ENCODE measurements at regions not wholly inside any gene's neighbourhood (a gene's known extent, or its start where the extent isn't known, plus 50 kb on each side); places are given as distances from the start of the nearest gene placed in this dataset.
"Not testable (repeated sequence)": the region's sequence is repeated elsewhere in the genome, so short reads cannot be mapped to it uniquely, and the experiment has no call there.

DNA sequence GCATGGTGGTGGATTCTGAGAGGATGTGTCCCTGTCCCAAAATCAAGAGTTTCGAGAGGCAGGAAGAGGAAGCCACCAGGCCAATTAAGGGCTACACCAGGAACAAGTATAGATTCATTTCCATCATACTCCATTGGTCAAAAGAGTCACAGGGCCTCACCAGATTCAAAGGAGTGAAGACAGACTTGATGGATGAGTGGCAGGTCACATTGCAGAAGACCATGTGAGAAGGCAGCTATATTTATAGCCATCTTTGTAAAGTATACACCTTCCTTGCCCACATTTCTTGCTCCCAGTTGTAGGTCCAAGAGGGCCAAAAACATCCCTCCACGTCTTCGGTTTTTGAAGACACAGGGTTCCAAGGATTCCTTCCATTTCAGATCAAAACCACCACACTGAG, 406.0 kb downstream of the BCOR start:
- ChIA-PET CTCF (no interaction called here), POLR2A (no interaction called here)
- no peak for DNase-seq (ENCODE audit: low read depth, low spot score)
- TF ChIP-seq, protein P1, sequence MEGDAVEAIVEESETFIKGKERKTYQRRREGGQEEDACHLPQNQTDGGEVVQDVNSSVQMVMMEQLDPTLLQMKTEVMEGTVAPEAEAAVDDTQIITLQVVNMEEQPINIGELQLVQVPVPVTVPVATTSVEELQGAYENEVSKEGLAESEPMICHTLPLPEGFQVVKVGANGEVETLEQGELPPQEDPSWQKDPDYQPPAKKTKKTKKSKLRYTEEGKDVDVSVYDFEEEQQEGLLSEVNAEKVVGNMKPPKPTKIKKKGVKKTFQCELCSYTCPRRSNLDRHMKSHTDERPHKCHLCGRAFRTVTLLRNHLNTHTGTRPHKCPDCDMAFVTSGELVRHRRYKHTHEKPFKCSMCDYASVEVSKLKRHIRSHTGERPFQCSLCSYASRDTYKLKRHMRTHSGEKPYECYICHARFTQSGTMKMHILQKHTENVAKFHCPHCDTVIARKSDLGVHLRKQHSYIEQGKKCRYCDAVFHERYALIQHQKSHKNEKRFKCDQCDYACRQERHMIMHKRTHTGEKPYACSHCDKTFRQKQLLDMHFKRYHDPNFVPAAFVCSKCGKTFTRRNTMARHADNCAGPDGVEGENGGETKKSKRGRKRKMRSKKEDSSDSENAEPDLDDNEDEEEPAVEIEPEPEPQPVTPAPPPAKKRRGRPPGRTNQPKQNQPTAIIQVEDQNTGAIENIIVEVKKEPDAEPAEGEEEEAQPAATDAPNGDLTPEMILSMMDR (IDR thresholded peaks at IDR 0.05; ENCODE audit: insufficient read depth, low read length, missing control alignments) = no peak
- no peak overlapping the region for H3K4me3 ChIP-seq (ENCODE audit: low read depth, low read length)

DNA sequence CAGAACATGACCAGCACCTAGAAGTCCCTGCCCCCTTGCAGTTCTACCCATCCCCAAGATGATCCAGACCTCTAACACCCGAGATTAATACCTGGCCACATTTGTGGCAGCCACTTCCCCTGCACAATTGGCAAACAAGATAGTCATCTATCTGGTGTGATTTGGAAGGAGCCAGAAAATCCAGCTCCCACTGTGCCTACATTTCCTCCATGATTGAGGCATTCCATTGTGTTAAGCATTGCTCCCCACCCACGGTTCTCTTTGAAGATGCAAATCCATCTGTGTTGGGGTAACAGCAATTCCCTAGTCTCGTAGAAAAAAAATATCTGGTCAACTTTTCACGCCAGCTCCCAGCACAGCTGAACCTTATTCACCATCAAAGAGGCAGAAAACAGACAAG, 405.0 kb downstream of the BCOR start:
- DNase-seq (ENCODE audit: low read depth, low spot score) = no peak
- no peak overlapping the region for H3K4me3 ChIP-seq (ENCODE audit: low read depth, low read length)
- CTCF ChIA-PET = no interaction called here
- POLR2A ChIA-PET = no interaction called here
- TF ChIP-seq, protein P1 (IDR thresholded peaks at IDR 0.05; ENCODE audit: insufficient read depth, low read length, missing control alignments) = no peak

DNA sequence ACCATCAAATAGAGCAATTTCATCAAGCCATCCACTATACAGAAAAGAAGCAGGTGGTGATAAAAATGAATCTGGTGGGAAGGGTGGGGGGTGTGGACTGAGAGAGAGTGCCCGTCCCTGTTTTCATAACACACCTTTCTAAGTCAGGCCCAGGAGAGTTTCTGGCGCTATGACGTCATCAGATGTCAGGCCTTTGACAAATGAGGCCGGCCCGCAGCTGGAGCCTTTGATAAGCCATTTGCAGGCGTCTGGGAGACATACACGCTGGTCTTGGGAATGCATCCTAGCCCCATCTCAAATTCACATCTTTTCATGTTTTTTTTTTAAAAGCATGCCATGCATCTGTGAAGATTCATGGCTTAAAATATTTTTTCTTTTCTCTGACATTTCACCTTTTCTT, 404.5 kb downstream of the BCOR start:
- ChIA-PET POLR2A (no interaction called here), CTCF (no interaction called here)
- TF ChIP-seq, protein P1 (IDR thresholded peaks at IDR 0.05; ENCODE audit: insufficient read depth, low read length, missing control alignments) = no peak
- no peak for DNase-seq (ENCODE audit: low read depth, low spot score)
- H3K4me3 ChIP-seq (ENCODE audit: low read depth, low read length) = no peak overlapping the region

DNA sequence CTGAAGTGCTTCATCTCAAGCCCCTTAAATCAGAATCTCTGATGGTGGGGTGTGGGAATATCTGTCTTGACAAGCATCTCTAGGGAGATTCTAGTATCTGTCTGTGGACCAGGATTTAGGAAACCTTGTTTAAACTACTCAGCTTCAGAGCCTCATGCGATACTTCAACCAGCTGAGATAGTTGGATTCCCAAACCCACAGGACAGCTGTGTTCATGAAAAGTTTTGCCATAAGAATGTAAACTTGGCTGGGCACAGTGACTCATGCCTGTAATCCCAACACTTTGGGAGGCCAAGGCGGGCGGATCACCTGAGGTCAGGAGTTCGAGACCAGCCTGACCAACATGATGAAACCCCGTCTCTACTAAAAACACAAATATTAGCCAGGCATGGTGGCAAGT, 395.1 kb downstream of the BCOR start:
- H3K4me3 ChIP-seq (ENCODE audit: low read depth, low read length); DNase-seq (ENCODE audit: low read depth, low spot score): not testable (repeated sequence)
- ChIA-PET CTCF (interaction anchor here (0.7 kb wide), 1 partner anchor 36 kb away, joined by 3 read pairs; no protein-coding TSS in a partner anchor), POLR2A (interaction anchor here (0.8 kb wide), 1 partner anchor 222 kb away, joined by 3 read pairs; no protein-coding TSS in a partner anchor)

DNA sequence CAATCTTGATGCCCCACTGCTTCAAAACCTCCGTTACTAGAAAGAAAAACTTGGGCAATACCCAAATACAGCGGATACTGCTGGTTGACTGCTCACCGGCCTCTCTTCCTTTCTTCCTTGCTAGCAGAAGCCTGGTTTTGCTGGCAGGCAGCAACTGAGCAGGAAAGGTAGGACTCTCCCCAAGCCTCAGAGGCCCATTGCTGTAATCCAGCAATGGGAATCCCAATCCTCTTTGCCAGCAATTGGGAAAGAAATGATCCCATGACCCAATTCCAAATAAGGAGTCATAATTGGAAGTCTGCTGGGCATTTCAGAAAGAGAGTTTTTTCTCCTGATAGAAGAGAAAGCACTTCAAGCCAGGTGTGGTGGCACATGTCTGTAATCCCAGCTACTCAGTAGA, 394.5 kb downstream of the BCOR start:
- TF ChIP-seq, protein P1 (IDR thresholded peaks at IDR 0.05; ENCODE audit: insufficient read depth, low read length, missing control alignments) = no peak
- ChIA-PET CTCF (interaction anchor here (0.6 kb wide), 1 partner anchor 1046 kb away, joined by 3 read pairs; no protein-coding TSS in a partner anchor), POLR2A (interaction anchor here (0.8 kb wide), 1 partner anchor 221 kb away, joined by 3 read pairs; no protein-coding TSS in a partner anchor)
- DNase-seq (ENCODE audit: low read depth, low spot score) = no peak
- H3K4me3 ChIP-seq (ENCODE audit: low read depth, low read length) = no peak overlapping the region

DNA sequence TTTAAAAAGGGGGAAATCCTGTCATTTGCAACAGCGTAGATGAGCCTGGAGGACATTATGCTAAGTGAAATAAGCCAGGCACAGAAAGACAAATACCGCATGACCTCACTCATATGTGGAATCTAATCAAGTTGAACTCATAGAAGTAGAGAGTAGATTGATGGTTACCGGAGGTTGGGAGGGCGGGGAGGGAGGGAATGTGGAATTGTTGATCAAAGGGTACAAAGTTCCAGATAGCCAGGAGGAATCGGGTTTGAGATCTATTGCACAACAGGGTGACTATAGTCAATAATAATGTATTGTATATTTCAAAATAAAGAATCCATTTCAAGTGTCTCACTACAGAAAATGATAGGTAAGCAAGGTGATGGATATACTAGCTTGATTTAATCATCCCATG, 393.2 kb downstream of the BCOR start:
- POLR2A ChIA-PET = no interaction called here
- no peak overlapping the region for H3K4me3 ChIP-seq (ENCODE audit: low read depth, low read length)
- no peak for DNase-seq (ENCODE audit: low read depth, low spot score)
- CTCF ChIA-PET = no interaction called here
- TF ChIP-seq, protein P1 (IDR thresholded peaks at IDR 0.05; ENCODE audit: insufficient read depth, low read length, missing control alignments) = no peak

DNA sequence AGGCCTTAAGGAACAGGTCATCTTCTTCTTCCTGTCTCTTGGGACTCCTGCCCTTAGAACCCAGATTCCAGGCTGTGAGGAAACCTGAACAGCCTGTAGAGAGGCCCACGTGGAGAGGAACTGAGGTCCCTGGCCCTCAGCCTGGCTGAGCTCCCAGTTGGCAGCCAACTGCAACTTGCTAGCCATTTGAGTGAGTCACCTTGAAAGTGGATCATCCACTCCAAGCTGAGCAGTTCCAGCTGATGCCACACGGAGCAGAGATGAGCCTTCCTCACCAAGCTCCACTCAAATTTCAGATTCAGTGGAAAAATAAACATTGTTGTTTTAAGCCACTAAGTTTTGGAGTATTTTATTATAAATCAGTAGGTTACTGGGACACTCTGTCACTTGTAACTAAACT, 392.5 kb downstream of the BCOR start:
- TF ChIP-seq, protein P1 (IDR thresholded peaks at IDR 0.05; ENCODE audit: insufficient read depth, low read length, missing control alignments) = peak; percentile 53
- no peak overlapping the region for H3K4me3 ChIP-seq (ENCODE audit: low read depth, low read length)
- DNase-seq (ENCODE audit: low read depth, low spot score) = peak; percentile 50
- CTCF ChIA-PET = no interaction called here
- POLR2A ChIA-PET = no interaction called here
